ENCODE measurements at regions not wholly inside any gene's neighbourhood (a gene's known extent, or its start where the extent isn't known, plus 50 kb on each side); places are given as distances from the start of the nearest gene placed in this dataset.
"Not testable (repeated sequence)": the region's sequence is repeated elsewhere in the genome, so short reads cannot be mapped to it uniquely, and the experiment has no call there.

DNA sequence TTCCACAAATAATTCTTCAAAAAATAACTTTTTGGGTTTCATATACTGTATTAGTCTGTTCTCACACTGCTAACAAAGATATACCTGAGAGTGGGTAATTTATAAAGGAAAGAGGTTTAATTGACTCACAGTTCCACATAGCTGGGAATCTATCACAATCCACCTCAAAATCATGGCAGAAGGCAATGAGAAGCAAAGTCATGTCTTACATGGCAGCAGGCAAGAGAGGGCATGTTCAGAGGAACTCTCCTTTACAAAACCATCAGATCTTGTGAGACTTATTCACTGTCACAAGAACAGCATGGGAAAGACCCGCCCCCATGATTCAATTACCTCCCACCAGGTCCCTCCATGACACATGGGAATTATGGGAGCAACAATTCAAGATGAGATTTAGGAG is 93.1 kb upstream of the NANOGP8 start:
- TF ChIP-seq CTCF, POLR2A (IDR thresholded peaks at IDR 0.05): not testable (repeated sequence)

All from lower leg skin (tissue), 3 donors.